ENCODE measurements at regions not wholly inside any gene's neighbourhood (a gene's known extent, or its start where the extent isn't known, plus 50 kb on each side); places are given as distances from the start of the nearest gene placed in this dataset.

DNA sequence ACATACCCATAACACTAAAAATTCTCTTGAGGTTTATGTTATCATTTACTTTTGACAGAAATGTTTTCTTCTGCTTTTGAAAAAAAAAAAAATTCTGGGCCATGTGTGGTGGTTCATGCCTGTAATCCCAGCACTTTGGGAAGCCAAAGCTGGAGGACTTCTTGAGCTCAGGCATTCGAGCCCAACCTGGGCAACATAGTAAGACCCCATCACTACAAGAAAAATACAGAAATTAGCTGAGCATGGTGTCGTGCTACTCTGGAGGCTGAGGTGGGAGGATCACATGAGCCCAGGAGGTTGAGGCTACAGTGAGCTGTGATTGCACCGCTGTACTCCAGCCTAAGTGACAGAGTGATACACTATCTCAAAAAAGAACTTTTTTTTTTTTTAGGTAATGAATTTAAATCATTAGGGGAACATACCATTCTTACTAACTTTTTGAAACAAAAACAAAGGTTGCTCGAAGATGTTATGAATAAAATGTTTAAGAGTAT is 148.8 kb upstream of the DMRT1 start:
- H3K36me3 ChIP-seq (ENCODE audit: insufficient read depth, low read length): no peaks in the 10 kb centered on the region
- no peaks in the 10 kb centered on the region for H3K9me3 ChIP-seq (ENCODE audit: insufficient read depth, low read depth, low read length)
- no peaks in the 10 kb centered on the region for H3K79me2 ChIP-seq (ENCODE audit: insufficient read depth, low read length)
- no peaks in the 10 kb centered on the region for H3F3A ChIP-seq (ENCODE audit: low read depth)
- H3K27me3 ChIP-seq (ENCODE audit: insufficient read depth, low read length, poor library complexity, severe bottlenecking): no peaks in the 10 kb centered on the region
- peak overlapping the region; percentile 64 for H3K9ac ChIP-seq (ENCODE audit: low read depth, low read length, poor library complexity, severe bottlenecking)
- H2AFZ ChIP-seq (ENCODE audit: low read length): peak overlapping the region; percentile 64
- H4K20me1 ChIP-seq (ENCODE audit: insufficient read depth, low read length, poor library complexity, severe bottlenecking): no peaks in the 10 kb centered on the region
- peaks cover 56% of the 10 kb centered on the region for H3K4me1 ChIP-seq (ENCODE audit: insufficient read depth, low read length, poor library complexity, severe bottlenecking)
- TF ChIP-seq, protein P1, sequence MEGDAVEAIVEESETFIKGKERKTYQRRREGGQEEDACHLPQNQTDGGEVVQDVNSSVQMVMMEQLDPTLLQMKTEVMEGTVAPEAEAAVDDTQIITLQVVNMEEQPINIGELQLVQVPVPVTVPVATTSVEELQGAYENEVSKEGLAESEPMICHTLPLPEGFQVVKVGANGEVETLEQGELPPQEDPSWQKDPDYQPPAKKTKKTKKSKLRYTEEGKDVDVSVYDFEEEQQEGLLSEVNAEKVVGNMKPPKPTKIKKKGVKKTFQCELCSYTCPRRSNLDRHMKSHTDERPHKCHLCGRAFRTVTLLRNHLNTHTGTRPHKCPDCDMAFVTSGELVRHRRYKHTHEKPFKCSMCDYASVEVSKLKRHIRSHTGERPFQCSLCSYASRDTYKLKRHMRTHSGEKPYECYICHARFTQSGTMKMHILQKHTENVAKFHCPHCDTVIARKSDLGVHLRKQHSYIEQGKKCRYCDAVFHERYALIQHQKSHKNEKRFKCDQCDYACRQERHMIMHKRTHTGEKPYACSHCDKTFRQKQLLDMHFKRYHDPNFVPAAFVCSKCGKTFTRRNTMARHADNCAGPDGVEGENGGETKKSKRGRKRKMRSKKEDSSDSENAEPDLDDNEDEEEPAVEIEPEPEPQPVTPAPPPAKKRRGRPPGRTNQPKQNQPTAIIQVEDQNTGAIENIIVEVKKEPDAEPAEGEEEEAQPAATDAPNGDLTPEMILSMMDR (conservative IDR thresholded peaks at IDR 0.05; ENCODE audit: low read length): no peak
- TF ChIP-seq EZH2phosphoT487 (IDR thresholded peaks at IDR 0.05; ENCODE audit: borderline replicate concordance): no peak
- H3K4me2 ChIP-seq (ENCODE audit: low read depth, low read length, poor library complexity, severe bottlenecking): peak overlapping the region; percentile 78
- H3K9me2 ChIP-seq (replicated peaks; ENCODE audit: low read depth, low read length): no peaks in the 10 kb centered on the region
- H3K4me3 ChIP-seq (ENCODE audit: low read length, poor library complexity, severe bottlenecking): peak overlapping the region; percentile 59

DNA sequence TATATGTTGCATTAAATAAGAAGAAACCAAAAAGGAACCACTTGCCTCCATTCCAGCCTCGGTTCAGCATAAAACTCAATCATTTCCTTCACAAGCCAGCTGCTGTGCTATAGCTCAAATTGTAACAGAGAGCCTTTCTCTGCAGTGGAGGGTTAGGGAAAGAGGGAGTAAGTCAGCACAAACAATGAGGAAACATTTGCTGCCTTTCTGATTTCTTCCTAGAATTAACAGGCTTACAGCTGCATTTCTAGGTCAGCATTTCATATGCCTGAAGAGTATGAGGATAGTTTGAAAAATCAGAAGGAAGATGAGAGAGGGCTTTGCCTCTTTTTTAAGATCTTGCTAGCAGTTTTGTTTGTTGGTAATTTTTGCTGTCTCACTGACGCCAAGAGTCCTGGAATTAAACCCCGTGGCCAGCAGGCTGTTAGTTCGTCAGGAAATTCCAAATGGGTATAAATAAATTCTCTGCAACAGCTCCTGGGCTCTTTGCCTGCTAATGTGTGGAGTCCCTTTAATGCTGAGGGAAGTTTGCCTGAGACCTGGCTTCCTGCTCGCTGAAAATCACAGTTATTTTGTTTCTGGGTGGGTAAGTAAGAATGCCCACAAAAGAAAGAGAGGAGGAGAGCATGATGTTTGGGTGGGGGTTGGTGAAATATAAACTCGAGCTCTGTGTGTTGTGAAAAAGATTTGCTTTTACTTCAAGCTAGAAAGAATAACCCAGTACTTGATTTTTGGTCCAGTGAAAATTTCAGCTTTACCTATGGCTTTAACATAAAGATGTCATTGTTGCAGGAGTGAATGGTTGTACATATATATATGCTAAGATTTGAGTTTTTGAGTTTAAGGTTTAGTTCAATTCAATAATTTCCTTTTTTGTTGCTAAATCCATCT is 148.1 kb upstream of the DMRT1 start:
- peak overlapping the region; percentile 64 for H2AFZ ChIP-seq (ENCODE audit: low read length)
- H3K27me3 ChIP-seq (ENCODE audit: insufficient read depth, low read length, poor library complexity, severe bottlenecking): no peaks in the 10 kb centered on the region
- H3K36me3 ChIP-seq (ENCODE audit: insufficient read depth, low read length): no peaks in the 10 kb centered on the region
- no peaks in the 10 kb centered on the region for H3K9me2 ChIP-seq (replicated peaks; ENCODE audit: low read depth, low read length)
- H3K4me2 ChIP-seq (ENCODE audit: low read depth, low read length, poor library complexity, severe bottlenecking): peak overlapping the region; percentile 78
- peaks cover 56% of the 10 kb centered on the region for H3K4me1 ChIP-seq (ENCODE audit: insufficient read depth, low read length, poor library complexity, severe bottlenecking)
- peak overlapping the region; percentile 64 for H3K9ac ChIP-seq (ENCODE audit: low read depth, low read length, poor library complexity, severe bottlenecking)
- H4K20me1 ChIP-seq (ENCODE audit: insufficient read depth, low read length, poor library complexity, severe bottlenecking): no peaks in the 10 kb centered on the region
- no peaks in the 10 kb centered on the region for H3K79me2 ChIP-seq (ENCODE audit: insufficient read depth, low read length)
- H3F3A ChIP-seq (ENCODE audit: low read depth): no peaks in the 10 kb centered on the region
- H3K4me3 ChIP-seq (ENCODE audit: low read length, poor library complexity, severe bottlenecking): peak overlapping the region; percentile 59
- TF ChIP-seq, protein P1 (conservative IDR thresholded peaks at IDR 0.05; ENCODE audit: low read length): no peak; the same call in 1 of the 2 replicates
- no peak for TF ChIP-seq EZH2phosphoT487 (IDR thresholded peaks at IDR 0.05; ENCODE audit: borderline replicate concordance)
- no peaks in the 10 kb centered on the region for H3K9me3 ChIP-seq (ENCODE audit: insufficient read depth, low read depth, low read length)

GRCh38 chr9:694092-694402 is 147.4 kb upstream of the DMRT1 start:
- Histone ChIP-seq H3K27me3 (ENCODE audit: insufficient read depth, low read length, poor library complexity, severe bottlenecking) (no peaks in the 10 kb centered on the region), H3K4me2 (ENCODE audit: low read depth, low read length, poor library complexity, severe bottlenecking) (peak overlapping the region; percentile 78), H4K20me1 (ENCODE audit: insufficient read depth, low read length, poor library complexity, severe bottlenecking) (no peaks in the 10 kb centered on the region), H3K9me2 (replicated peaks; ENCODE audit: low read depth, low read length) (no peaks in the 10 kb centered on the region), H3K36me3 (ENCODE audit: insufficient read depth, low read length) (no peaks in the 10 kb centered on the region), H3K9me3 (ENCODE audit: insufficient read depth, low read depth, low read length) (no peaks in the 10 kb centered on the region), H3K4me1 (ENCODE audit: insufficient read depth, low read length, poor library complexity, severe bottlenecking) (peaks cover 56% of the 10 kb centered on the region), H3K79me2 (ENCODE audit: insufficient read depth, low read length) (no peaks in the 10 kb centered on the region), H3F3A (ENCODE audit: low read depth) (no peaks in the 10 kb centered on the region), H2AFZ (ENCODE audit: low read length) (no peak overlapping the region), H3K4me3 (ENCODE audit: low read length, poor library complexity, severe bottlenecking) (peak overlapping the region; percentile 59), H3K9ac (ENCODE audit: low read depth, low read length, poor library complexity, severe bottlenecking) (peak overlapping the region; percentile 64)
- TF ChIP-seq, protein P1 (conservative IDR thresholded peaks at IDR 0.05; ENCODE audit: low read length): no peak
- TF ChIP-seq EZH2phosphoT487 (IDR thresholded peaks at IDR 0.05; ENCODE audit: borderline replicate concordance): no peak
